Gastrocnemius medialis (tissue), 4 donors: ENCODE measurements at regions not wholly inside any gene's neighbourhood (a gene's known extent, or its start where the extent isn't known, plus 50 kb on each side); places are given as distances from the start of the nearest gene placed in this dataset.

Experiments
- ATAC-seq, 2 donors: fragments of 150-250 bp; one replicate each; pipeline ENCODE4 v1.9.1; 2016
- DNase-seq, 2 donors: peaks; one replicate each; pipeline ENCODE4 v3.0.0-alpha.2; 2019
- H3K27ac ChIP-seq, 4 donors: fragments of 200-600 bp; sonication (generic); 1 replicate in 1 of 4; 2 replicates in 3 of 4; pipeline ENCODE4 v1.5.1; 2016 to 2018; ENCODE audit warnings: mild to moderate bottlenecking in 2 of 4, moderate library complexity in 1 of 4
- H3K27me3 ChIP-seq, 3 donors: fragments of 200-600 bp; sonication (generic) in 2 of 3; 1 replicate in 1 of 3; 2 replicates in 2 of 3; pipeline versions ENCODE4 v1.5.1 to v1.6.0; 2016 to 2019; ENCODE audit warnings: mild to moderate bottlenecking in 1 of 3, moderate library complexity in 1 of 3
- H3K36me3 ChIP-seq, 2 donors: fragments of 200-600 bp; sonication (generic) in 1 of 2; one replicate each; pipeline ENCODE4 v1.5.1; 2017 to 2018
- H3K4me1 ChIP-seq, 2 donors: fragments of 200-600 bp; sonication (generic) in 1 of 2; one replicate each; pipeline ENCODE4 v1.5.1; 2016 to 2017; ENCODE audit warnings: mild to moderate bottlenecking in 2 of 2
- H3K4me3 ChIP-seq, 4 donors: fragments of 200-600 bp; sonication (generic) in 3 of 4; 1 replicate in 1 of 4; 2 replicates in 3 of 4; pipeline ENCODE4 v1.5.1; 2016 to 2019; ENCODE audit warnings: mild to moderate bottlenecking in 2 of 4
- H3K9me3 ChIP-seq, 3 donors: fragments of 200-600 bp; sonication (generic) in 2 of 3; 1 replicate in 1 of 3; 2 replicates in 2 of 3; pipeline ENCODE4 v1.5.1; 2016 to 2019
- POLR2A ChIP-seq, 2 donors: fragments of 450-650 bp; IDR thresholded peaks; one replicate each; pipeline ENCODE4 v1.6.1; 2017; ENCODE audit warnings: antibody characterized with exemption in 2 of 2, mild to moderate bottlenecking in 2 of 2, moderate library complexity in 2 of 2
- in situ Hi-C, 4 donors: fragments of 200-750 bp; cut with MboI; loops; one replicate each; pipeline versions ENCODE4 v1.15.0 to v1.8.0; 2017; ENCODE audit warnings: low sequenced_read_pairs in 4 of 4
- intact Hi-C: fragments of 100-400 bp; cut with DNase I; formaldehyde crosslinking; loops from one replicate; pipeline ENCODE4 v1.15.1; 2023; ENCODE audit warnings: low total_unique reads
- TF ChIP-seq, protein P1 (sequence below), 5 experiments: fragments of 450-650 bp in 3 of 5; fragments of 200-600 bp in 2 of 5; sonication (generic) in 2 of 5; IDR thresholded peaks in 4 of 5; conservative IDR thresholded peaks in 1 of 5; 1 replicate in 4 of 5; 2 replicates in 1 of 5; pipeline ENCODE4 v1.5.1; 2016 to 2019; ENCODE audit warnings: antibody characterized with exemption in 5 of 5, mild to moderate bottlenecking in 3 of 5, moderate library complexity in 3 of 5

DNA sequence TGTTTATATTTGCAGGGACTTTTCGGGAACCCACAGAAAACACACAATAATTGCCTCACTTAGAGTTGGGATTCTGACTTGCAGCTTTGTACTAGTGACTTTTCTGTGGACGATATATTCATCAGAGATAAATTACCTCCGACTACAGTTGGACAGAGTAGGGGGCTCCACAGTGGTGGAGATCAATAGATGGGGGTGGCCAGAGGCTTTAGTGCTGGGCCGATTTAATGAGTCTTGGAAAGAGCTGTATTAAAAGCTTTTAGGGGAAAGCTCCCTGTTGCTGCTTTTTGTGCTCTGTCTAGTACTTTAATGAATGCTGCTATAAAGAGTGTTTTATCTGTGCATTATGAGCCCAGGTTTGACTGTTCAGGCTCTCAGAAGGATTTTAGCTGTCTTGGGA lies 359.2 kb upstream of the DPYD start:
- DNase-seq (no peak), ATAC-seq (no peak)
- no peaks in the 10 kb centered on the region for H3K9me3 ChIP-seq
- TF ChIP-seq, protein P1, sequence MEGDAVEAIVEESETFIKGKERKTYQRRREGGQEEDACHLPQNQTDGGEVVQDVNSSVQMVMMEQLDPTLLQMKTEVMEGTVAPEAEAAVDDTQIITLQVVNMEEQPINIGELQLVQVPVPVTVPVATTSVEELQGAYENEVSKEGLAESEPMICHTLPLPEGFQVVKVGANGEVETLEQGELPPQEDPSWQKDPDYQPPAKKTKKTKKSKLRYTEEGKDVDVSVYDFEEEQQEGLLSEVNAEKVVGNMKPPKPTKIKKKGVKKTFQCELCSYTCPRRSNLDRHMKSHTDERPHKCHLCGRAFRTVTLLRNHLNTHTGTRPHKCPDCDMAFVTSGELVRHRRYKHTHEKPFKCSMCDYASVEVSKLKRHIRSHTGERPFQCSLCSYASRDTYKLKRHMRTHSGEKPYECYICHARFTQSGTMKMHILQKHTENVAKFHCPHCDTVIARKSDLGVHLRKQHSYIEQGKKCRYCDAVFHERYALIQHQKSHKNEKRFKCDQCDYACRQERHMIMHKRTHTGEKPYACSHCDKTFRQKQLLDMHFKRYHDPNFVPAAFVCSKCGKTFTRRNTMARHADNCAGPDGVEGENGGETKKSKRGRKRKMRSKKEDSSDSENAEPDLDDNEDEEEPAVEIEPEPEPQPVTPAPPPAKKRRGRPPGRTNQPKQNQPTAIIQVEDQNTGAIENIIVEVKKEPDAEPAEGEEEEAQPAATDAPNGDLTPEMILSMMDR (IDR thresholded peaks at IDR 0.05 in 4 of 5, conservative IDR thresholded peaks at IDR 0.05 in 1 of 5): no peak
- TF ChIP-seq POLR2A (IDR thresholded peaks at IDR 0.05): no peak
- H3K27ac ChIP-seq: no peak overlapping the region
- no peak overlapping the region for H3K4me3 ChIP-seq
- H3K27me3 ChIP-seq: no peaks in the 10 kb centered on the region
- in situ Hi-C loops (no loop called here), intact Hi-C loops (no loop called here)
- H3K4me1 ChIP-seq: no peaks in the 10 kb centered on the region
- H3K36me3 ChIP-seq: no peaks in the 10 kb centered on the region

DNA sequence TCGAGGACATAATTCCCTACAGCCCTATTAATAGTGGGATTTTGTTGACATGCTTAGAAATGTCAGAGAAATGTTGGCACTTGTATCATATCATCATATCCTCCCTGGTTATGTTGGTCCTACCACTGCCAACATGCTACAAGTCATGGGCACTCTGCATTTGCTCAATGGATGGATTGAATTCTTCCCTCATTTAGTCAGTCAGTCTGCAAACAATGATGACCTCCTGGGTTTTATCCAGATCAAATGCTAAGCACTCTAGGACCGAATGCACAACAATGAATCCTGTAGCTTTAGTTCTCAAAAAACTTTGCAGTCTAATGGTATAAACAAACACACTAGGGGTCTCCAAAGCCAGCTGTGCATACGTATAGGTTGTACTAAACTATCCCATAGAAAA lies 357.2 kb upstream of the DPYD start:
- no peak overlapping the region for H3K4me3 ChIP-seq
- no peaks in the 10 kb centered on the region for H3K27me3 ChIP-seq
- H3K36me3 ChIP-seq: no peaks in the 10 kb centered on the region
- no peak for ATAC-seq
- TF ChIP-seq POLR2A (IDR thresholded peaks at IDR 0.05): no peak
- TF ChIP-seq, protein P1 (IDR thresholded peaks at IDR 0.05 in 4 of 5, conservative IDR thresholded peaks at IDR 0.05 in 1 of 5): no peak
- DNase-seq: no peak
- no peak overlapping the region for H3K27ac ChIP-seq
- no peaks in the 10 kb centered on the region for H3K4me1 ChIP-seq
- intact Hi-C loops: no loop called here
- H3K9me3 ChIP-seq: no peaks in the 10 kb centered on the region
- in situ Hi-C loops: no loop called here

DNA sequence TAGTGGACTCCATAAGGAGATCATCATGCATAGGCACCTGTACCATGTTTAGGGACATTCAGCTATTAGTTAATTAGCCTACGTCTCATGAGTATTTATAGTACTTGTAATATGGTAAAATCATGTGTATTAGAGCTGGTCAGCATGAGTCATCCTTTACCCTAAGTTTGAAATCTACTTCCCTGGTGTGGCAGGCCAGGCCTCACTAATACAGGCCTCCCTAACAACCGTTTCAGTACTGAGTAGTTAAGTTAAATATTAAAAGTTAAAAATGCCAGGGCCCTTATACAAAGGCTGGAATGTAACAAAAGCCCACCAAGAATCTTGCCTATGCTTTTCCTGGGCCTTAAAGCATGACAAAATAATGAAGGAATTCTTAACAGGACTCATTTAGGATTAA lies 356.3 kb upstream of the DPYD start:
- H3K27me3 ChIP-seq: no peaks in the 10 kb centered on the region
- H3K4me1 ChIP-seq: no peaks in the 10 kb centered on the region
- in situ Hi-C loops (no loop called here), intact Hi-C loops (no loop called here)
- no peak overlapping the region for H3K27ac ChIP-seq
- ATAC-seq: no peak
- TF ChIP-seq, protein P1 (IDR thresholded peaks at IDR 0.05 in 4 of 5, conservative IDR thresholded peaks at IDR 0.05 in 1 of 5): no peak
- H3K9me3 ChIP-seq: no peaks in the 10 kb centered on the region
- no peak for DNase-seq
- H3K36me3 ChIP-seq: no peaks in the 10 kb centered on the region
- H3K4me3 ChIP-seq: no peak overlapping the region

DNA sequence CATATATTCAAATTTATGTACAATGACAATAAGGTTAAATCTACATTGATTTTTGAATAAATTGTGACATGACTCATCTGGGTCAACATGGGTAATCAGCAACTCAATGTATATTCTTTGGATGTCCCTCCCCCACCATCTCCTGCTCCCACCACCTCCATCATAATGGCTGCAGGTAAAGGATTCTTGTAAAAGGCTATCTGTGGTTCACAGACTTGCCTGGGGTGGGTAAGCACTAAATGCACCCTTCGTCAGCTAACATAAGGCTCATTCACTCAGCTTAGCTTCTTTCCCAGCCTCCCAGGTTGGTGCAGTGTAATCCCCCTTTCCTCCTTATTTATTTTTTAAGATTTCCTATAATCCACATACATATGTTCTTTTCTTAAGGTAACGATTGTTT lies 355.7 kb upstream of the DPYD start:
- in situ Hi-C loops (no loop called here), intact Hi-C loops (no loop called here)
- Histone ChIP-seq H3K4me3 (no peak overlapping the region), H3K36me3 (no peaks in the 10 kb centered on the region), H3K9me3 (no peaks in the 10 kb centered on the region), H3K27ac (no peak overlapping the region), H3K27me3 (no peaks in the 10 kb centered on the region), H3K4me1 (no peaks in the 10 kb centered on the region)
- ATAC-seq (no peak), DNase-seq (no peak)
- TF ChIP-seq, protein P1 (IDR thresholded peaks at IDR 0.05 in 4 of 5, conservative IDR thresholded peaks at IDR 0.05 in 1 of 5): no peak
- no peak for TF ChIP-seq POLR2A (IDR thresholded peaks at IDR 0.05)

DNA sequence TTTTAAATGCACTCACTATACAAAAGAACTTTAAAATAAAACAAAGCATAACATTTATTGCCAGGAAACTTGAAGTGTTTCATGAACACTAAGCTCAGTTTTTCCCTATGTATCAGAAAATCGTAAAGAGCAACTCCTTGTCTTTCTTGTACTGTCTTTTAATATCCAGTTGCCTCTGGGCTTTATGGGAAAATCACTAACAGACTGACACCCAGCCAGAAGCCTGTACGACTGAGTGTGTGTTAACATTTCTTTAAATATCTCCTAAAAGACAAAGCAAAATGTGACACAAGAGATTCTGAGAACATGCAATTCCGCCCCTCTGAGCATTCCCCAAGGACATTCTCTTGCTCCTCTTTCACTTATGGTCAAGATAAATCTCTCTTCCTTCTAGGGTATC lies 347.5 kb upstream of the DPYD start:
- Histone ChIP-seq H3K4me1 (no peaks in the 10 kb centered on the region), H3K27ac (no peak overlapping the region), H3K27me3 (no peaks in the 10 kb centered on the region), H3K4me3 (no peak overlapping the region), H3K9me3 (no peaks in the 10 kb centered on the region), H3K36me3 (no peaks in the 10 kb centered on the region)
- in situ Hi-C loops: no loop called here
- no peak for ATAC-seq
- DNase-seq: no peak
- TF ChIP-seq, protein P1 (IDR thresholded peaks at IDR 0.05 in 4 of 5, conservative IDR thresholded peaks at IDR 0.05 in 1 of 5): no peak
- no peak for TF ChIP-seq POLR2A (IDR thresholded peaks at IDR 0.05)
- intact Hi-C loops: no loop called here
